AG09319 (cell line): ENCODE measurements at regions not wholly inside any gene's neighbourhood (a gene's known extent, or its start where the extent isn't known, plus 50 kb on each side); places are given as distances from the start of the nearest gene placed in this dataset.

ENCODE experiments used
- DNase-seq: peaks from one replicate; pipeline ENCODE4 v3.0.0-alpha.2; 2010; ENCODE audit warnings: low read depth; ENCODE audit errors: extremely low read depth
- TF ChIP-seq, protein P1 (sequence below): IDR thresholded peaks from 2 replicates; pipeline ENCODE4 v1.5.1; 2011; ENCODE audit warnings: low read depth, mild to moderate bottlenecking, inconsistent platforms, low read length, moderate library complexity

DNA sequence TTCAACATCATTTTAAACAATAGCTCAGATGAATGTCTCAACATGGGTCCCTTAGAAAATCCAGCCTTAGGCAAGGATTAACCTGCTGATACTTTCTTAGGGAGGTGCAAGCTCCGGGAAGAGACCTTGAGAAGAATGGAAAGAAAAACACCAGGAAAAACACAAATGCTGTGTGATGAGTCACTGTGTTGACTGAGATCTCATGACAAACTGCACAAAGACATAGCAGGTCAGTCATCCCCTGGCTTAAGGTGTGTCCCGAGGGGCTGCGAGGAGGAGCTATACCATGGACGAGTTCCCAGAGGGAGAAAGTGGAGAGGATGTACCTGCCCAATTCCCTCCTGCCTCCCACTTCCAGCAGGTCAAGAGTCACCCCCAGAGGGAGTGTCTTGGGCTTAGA, 98.0 kb downstream of the TEX36 start:
- no peak for DNase-seq
- TF ChIP-seq, protein P1, sequence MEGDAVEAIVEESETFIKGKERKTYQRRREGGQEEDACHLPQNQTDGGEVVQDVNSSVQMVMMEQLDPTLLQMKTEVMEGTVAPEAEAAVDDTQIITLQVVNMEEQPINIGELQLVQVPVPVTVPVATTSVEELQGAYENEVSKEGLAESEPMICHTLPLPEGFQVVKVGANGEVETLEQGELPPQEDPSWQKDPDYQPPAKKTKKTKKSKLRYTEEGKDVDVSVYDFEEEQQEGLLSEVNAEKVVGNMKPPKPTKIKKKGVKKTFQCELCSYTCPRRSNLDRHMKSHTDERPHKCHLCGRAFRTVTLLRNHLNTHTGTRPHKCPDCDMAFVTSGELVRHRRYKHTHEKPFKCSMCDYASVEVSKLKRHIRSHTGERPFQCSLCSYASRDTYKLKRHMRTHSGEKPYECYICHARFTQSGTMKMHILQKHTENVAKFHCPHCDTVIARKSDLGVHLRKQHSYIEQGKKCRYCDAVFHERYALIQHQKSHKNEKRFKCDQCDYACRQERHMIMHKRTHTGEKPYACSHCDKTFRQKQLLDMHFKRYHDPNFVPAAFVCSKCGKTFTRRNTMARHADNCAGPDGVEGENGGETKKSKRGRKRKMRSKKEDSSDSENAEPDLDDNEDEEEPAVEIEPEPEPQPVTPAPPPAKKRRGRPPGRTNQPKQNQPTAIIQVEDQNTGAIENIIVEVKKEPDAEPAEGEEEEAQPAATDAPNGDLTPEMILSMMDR, result no peak

DNA sequence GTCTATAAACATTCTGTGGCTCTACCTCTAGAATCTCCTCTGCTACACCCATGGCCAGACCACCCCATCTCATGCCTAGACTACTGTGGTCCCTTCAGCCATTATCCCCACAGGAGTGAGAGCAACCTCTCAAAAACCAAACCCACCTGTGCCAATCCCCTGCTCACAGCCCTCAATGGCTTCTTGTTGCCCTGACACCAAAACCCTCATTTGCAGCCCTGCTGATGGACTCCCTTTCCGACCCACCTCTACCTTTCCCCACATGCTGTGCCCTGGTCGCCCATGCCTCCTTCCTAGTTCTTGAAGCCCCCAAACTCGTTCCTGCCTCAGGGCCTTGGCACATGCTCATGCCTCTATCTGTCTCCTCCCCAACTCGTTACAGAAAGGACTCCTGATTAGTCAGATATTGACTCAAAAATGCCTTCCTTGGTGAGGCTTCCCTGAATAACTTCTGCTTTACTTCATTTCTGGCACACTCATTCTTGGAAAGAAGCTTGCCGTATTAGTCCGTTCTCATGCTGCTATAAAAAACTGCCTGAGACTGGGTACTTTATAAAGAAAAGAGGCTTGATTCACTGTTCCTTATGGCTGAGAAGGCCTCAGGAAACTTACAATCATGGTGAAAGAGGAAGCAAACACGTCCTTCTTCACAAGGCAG, 104.2 kb downstream of the TEX36 start:
- TF ChIP-seq, protein P1, result no peak
- no peak for DNase-seq

DNA sequence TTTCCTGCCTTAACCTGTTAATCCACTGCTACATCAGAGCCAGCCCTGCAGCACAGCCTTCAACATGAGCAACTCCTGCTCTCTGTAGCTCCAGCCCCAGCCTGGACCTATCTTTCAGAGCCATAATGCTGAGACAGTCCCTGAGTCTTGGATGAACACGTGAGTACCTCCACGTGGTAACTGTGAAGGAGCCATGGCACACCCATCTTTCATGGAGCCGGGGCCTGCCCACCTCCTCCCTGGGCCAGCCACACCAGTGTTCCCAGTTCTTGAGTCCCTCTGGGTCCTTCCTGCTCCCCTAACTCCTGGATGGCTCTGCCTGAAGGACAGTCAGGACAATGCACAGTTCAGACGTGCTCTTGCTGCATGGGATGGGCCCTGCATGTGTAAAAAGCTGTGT, 107.1 kb downstream of the TEX36 start:
- TF ChIP-seq, protein P1, result no peak
- no peak for DNase-seq

DNA sequence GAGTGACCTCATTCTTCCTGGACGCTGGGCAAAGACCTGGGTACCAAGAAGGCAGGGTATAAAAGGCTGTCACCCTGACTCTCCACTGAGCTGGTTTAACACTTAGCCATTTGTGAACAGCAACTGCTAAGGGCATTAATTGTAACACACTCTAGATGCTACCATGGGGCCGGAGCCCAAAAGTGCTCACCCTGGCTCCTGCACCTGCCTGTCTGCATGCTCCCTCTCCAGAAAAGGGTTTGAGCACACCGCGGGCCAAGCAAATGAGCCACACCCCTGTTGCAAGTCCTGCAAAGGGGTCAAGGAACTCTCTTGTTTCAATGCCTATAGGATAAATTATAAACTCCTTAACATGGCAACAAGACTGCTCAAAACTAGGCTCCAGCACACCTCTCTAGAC, 114.8 kb downstream of the TEX36 start:
- no peak for DNase-seq
- TF ChIP-seq, protein P1, result no peak

DNA sequence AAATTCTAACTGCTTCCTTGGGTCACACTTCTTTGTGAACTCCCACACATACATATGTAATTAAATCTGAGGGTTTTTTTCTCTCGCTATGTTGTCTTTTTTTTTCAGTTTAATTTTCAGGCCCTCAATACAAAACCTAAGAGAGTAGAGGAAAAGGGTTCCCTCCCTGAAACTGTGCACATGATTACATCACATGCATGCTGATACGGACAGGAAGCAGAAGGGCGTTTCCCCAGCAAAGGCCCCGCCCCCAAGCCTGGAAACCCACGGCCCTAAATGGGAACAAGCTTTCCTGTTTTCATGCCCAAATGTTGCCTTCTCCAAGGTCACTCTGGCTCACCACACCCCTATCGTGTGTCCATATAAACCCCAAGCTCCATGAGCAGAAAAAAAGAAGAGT, 115.4 kb downstream of the TEX36 start:
- TF ChIP-seq, protein P1, result no peak
- no peak for DNase-seq

DNA sequence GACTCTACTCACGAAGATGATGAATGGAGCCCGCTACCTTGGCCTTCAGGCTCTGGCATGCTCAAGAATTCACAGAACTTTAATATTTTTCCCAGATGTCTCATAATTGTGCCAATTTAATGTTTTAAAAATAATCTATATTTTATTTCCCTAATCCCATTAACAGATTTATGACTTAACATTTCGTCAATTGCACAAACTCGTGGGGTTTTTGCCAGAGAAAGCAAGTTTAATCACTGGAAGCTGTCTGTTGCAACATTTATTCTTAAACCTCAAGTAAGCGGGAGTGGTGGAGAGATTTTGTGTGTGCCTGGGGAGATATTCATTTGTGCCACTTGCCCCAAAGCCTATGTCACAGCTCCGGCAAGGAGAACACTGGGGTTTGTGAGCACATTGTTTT, 117.9 kb downstream of the TEX36 start:
- no peak for DNase-seq
- TF ChIP-seq, protein P1, result no peak

DNA sequence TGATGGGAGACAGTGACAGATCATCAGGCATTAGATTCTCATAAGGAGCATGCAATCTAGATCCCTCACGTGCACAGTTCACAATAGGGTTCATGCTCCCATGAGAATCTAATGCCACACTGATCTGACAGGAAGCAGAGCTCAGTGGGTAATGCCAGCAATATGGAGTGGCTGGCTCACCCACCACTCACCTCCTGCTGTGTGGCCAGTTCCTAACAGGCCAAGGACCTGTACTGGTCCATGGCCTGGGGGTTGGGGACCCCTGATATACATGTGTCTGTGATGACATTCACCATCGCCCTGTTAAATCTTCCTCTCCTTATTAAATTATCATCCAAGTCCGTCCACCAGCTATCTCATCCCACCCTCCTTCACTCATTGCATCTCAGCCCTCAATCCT, 118.4 kb downstream of the TEX36 start:
- DNase-seq, result no peak
- TF ChIP-seq, protein P1, result no peak
